RWPE2 (cell line): ENCODE measurements at regions not wholly inside any gene's neighbourhood (a gene's known extent, or its start where the extent isn't known, plus 50 kb on each side); places are given as distances from the start of the nearest gene placed in this dataset.
"Not testable (repeated sequence)": the region's sequence is repeated elsewhere in the genome, so short reads cannot be mapped to it uniquely, and the experiment has no call there.

Experiments used
- ATAC-seq: fragments of 200-7000 bp; cut with Tn5 transposase; 3 replicates; pipeline ENCODE4 v1.9.1; 2021; ENCODE audit warnings: low read depth
- DNase-seq: peaks from one replicate; pipeline ENCODE4 v3.0.0-alpha.2; 2020; ENCODE audit warnings: low spot score
- H3K27ac ChIP-seq: fragments of 450-650 bp; 2 replicates; pipeline ENCODE4 v1.5.1; 2017; ENCODE audit warnings: mild to moderate bottlenecking; ENCODE audit not compliant: poor library complexity, severe bottlenecking
- H3K27me3 ChIP-seq: fragments of 250-450 bp; sonication (Bioruptor Pico); 2 replicates; pipeline ENCODE4 v1.5.1; 2021; ENCODE audit warnings: mild to moderate bottlenecking, moderate library complexity; ENCODE audit not compliant: insufficient read depth, poor library complexity, severe bottlenecking
- H3K36me3 ChIP-seq: fragments of 250-450 bp; sonication (Bioruptor Pico); 2 replicates; pipeline ENCODE4 v1.5.1; 2020; ENCODE audit warnings: low read depth, mild to moderate bottlenecking, moderate library complexity
- H3K4me1 ChIP-seq: fragments of 250-450 bp; sonication (Bioruptor Pico); 2 replicates; pipeline ENCODE4 v1.5.1; 2021; ENCODE audit warnings: mild to moderate bottlenecking, moderate library complexity; ENCODE audit not compliant: insufficient read depth, poor library complexity, severe bottlenecking
- H3K4me3 ChIP-seq: fragments of 250-450 bp; sonication (Bioruptor Pico); 2 replicates; pipeline ENCODE4 v1.5.1; 2021; ENCODE audit warnings: mild to moderate bottlenecking, moderate library complexity; ENCODE audit not compliant: severe bottlenecking
- H3K9me3 ChIP-seq: fragments of 250-450 bp; sonication (Bioruptor Pico); 2 replicates; pipeline ENCODE4 v1.5.1; 2021; ENCODE audit warnings: mild to moderate bottlenecking, moderate library complexity; ENCODE audit not compliant: severe bottlenecking
- TF ChIP-seq, protein P1 (sequence below): fragments of 450-650 bp; IDR thresholded peaks from one replicate; pipeline ENCODE4 v1.5.1; 2017; ENCODE audit warnings: mild to moderate bottlenecking, moderate library complexity; ENCODE audit not compliant: poor library complexity, severe bottlenecking

DNA sequence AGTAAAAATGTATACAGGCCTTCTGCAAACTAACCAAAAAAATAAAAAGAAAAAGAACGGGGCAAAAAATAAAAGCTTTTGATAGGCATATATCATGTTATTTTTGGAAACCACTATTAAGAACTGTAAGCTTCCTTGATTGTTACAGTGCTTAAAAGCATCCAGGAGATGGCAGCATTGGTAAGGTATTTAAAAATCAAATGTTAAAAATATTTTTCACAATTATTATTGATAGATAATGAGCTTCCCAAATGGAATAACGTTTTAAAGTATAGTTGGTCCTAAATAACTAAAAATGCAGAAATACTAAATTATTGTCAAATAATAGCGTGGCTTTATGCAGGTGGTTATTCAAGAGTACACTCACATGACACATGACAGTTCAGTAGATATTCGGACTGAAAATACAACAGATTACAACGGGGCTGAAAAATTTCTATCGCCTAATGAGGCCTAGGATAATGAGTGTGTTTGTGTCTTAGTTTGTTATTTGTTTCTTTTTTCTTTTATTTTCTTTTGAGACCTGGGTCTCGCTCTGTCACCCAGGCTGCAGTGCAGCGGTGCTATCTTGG is 127.2 kb upstream of the ATF7IP start:
- TF ChIP-seq, protein P1, sequence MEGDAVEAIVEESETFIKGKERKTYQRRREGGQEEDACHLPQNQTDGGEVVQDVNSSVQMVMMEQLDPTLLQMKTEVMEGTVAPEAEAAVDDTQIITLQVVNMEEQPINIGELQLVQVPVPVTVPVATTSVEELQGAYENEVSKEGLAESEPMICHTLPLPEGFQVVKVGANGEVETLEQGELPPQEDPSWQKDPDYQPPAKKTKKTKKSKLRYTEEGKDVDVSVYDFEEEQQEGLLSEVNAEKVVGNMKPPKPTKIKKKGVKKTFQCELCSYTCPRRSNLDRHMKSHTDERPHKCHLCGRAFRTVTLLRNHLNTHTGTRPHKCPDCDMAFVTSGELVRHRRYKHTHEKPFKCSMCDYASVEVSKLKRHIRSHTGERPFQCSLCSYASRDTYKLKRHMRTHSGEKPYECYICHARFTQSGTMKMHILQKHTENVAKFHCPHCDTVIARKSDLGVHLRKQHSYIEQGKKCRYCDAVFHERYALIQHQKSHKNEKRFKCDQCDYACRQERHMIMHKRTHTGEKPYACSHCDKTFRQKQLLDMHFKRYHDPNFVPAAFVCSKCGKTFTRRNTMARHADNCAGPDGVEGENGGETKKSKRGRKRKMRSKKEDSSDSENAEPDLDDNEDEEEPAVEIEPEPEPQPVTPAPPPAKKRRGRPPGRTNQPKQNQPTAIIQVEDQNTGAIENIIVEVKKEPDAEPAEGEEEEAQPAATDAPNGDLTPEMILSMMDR, result peak; percentile 44
- no peak for ATAC-seq
- DNase-seq, result no peak
- Histone ChIP-seq H3K27me3 (no peaks in the 10 kb centered on the region), H3K9me3 (no peaks in the 10 kb centered on the region), H3K27ac (no peak overlapping the region), H3K4me3 (no peak overlapping the region), H3K4me1 (no peaks in the 10 kb centered on the region), H3K36me3 (no peaks in the 10 kb centered on the region)

DNA sequence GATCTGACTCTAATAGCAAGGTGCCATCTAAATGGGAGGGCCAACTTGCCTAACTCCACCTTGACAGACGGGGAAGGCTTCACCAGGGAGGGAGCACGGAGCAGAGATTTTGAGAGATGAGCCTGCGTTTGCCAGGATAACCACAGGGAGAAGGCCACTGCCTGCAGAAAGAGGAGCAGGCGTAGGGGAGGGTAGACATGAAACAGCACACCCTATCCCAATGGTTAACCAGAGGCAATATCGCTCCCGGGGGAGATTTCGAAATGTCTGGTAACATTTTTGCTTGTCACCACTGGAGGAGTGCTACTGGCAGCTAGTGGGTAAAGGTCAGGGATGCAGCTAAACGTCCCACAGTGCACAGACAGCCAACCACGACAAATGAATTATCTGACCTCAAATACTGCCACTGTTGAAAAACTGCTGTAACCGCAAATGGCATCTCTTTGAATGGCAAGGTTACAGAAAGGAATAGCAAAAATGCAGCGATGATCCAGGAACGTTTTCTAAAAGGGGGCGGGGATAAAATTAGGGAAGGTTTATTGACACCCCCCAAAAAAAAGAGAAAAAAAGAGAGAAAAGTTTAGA is 126.0 kb upstream of the ATF7IP start:
- H3K36me3 ChIP-seq, result no peaks in the 10 kb centered on the region
- TF ChIP-seq, protein P1, result no peak
- H3K9me3 ChIP-seq, result no peaks in the 10 kb centered on the region
- H3K27ac ChIP-seq, result no peak overlapping the region
- H3K27me3 ChIP-seq, result no peaks in the 10 kb centered on the region
- no peak overlapping the region for H3K4me3 ChIP-seq
- no peaks in the 10 kb centered on the region for H3K4me1 ChIP-seq
- DNase-seq, result no peak
- ATAC-seq, result no peak

DNA sequence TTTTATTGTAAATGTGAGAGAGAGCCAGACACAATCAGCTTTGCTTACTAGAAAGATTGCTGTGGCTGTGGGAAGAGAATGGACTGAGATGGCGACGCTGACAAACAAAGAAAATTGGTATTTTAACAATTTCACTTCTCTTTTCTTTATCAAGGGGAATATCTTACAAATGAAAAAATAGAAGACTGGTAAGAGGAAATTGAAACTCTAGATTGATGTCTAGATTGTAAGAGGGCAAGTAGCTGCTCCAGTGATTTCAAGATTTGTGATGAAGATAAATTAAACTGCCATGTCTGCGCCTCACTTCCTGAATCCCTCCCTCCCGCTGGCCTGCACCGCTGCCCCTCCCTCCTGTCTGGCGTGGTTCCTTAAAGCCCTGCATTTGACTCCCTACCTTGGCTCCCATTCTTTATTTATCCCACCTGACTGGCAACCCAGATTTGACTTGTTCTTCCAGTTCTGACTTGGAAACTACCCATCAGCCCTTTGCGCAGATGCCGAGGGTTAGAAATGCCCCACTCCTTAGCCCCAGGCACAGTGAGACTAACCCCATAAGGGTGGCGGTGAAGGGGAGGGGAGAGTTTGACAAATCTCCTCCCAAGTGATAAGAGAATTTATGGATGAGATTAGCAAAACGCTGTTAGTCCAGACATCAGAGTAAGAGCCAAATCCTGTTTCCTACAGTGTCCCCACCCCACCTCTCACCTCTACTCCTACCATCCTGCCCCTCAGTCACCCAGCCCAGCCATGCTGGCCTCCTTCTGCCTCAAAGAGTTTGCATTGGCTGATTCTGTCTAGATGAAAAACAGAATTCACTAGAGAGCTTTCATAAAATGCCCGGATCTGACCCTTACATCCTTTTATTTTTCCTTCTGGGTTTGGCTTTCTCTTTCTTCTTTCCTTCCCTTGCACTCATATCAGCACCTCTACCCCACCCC is 125.3 kb upstream of the ATF7IP start:
- Histone ChIP-seq H3K36me3 (no peaks in the 10 kb centered on the region), H3K9me3 (no peaks in the 10 kb centered on the region), H3K27ac (no peak overlapping the region), H3K4me3 (no peak overlapping the region), H3K27me3 (no peaks in the 10 kb centered on the region), H3K4me1 (no peaks in the 10 kb centered on the region)
- ATAC-seq (no peak), DNase-seq (no peak)
- TF ChIP-seq, protein P1, result no peak

DNA sequence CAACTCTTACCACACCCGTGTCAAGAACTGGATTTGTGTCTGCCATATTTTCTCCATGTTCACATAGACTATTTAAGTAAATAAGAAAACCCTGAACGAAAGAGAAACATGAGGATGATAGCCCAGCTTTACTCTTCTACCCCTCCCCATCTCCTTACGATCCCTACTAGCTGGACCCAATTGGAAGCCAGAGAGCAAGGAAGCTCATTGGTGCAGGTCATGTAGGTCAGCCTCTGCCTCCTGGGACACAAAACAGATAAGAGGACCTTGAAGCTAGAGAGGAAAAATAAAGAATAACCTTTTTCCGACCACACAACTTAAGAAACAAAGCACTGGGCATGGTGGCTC is 124.6 kb upstream of the ATF7IP start:
- H3K27ac ChIP-seq, result no peak overlapping the region
- H3K4me1 ChIP-seq, result no peaks in the 10 kb centered on the region
- DNase-seq, result no peak
- TF ChIP-seq, protein P1, result no peak
- no peaks in the 10 kb centered on the region for H3K36me3 ChIP-seq
- no peak for ATAC-seq
- H3K9me3 ChIP-seq, result no peaks in the 10 kb centered on the region
- H3K27me3 ChIP-seq, result no peaks in the 10 kb centered on the region
- H3K4me3 ChIP-seq, result no peak overlapping the region

DNA sequence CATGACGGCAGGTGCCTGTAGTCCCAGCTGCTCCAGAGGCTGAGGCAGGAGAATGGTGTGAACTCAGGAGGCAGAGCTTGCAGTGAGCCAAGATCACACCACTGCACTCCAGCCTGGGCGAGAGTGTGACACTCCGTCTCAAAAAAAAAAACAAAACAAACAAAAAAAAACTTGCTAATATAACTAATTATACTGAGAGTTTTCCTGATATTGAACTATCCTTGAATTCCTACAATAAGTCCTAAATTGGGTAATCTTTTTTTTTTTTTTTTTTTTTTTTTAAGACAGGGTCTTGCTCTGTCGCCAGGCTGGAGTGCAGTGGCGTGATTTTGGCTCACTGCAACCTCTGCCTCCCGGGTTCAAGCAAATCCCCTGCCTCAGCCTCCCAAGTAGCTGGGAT is 122.7 kb upstream of the ATF7IP start:
- not testable (repeated sequence) for H3K27me3 ChIP-seq, DNase-seq, H3K9me3 ChIP-seq, H3K36me3 ChIP-seq, ATAC-seq, H3K4me3 ChIP-seq, H3K27ac ChIP-seq, H3K4me1 ChIP-seq
